Suprapubic skin (tissue), 4 donors: ENCODE measurements at regions not wholly inside any gene's neighbourhood (a gene's known extent, or its start where the extent isn't known, plus 50 kb on each side); places are given as distances from the start of the nearest gene placed in this dataset.

Experiments used
- POLR2A ChIP-seq, 2 donors: fragments of 450-650 bp; IDR thresholded peaks; one replicate each; pipeline ENCODE4 v1.6.1; 2017; ENCODE audit warnings: antibody characterized with exemption in 2 of 2, mild to moderate bottlenecking in 2 of 2, moderate library complexity in 2 of 2
- POLR2AphosphoS5 ChIP-seq, 3 donors: sonication (generic); formaldehyde crosslinking; IDR thresholded peaks; one replicate each; pipeline ENCODE4 v1.6.1; 2017; ENCODE audit warnings: antibody characterized with exemption in 3 of 3
- TF ChIP-seq, protein P1 (sequence below), 2 donors: fragments of 200-600 bp in 1 of 2; fragments of 450-650 bp in 1 of 2; sonication (generic) in 1 of 2; IDR thresholded peaks; one replicate each; pipeline ENCODE4 v1.5.1; 2016 to 2019; ENCODE audit warnings: antibody characterized with exemption in 2 of 2, mild to moderate bottlenecking in 1 of 2, moderate library complexity in 1 of 2

DNA sequence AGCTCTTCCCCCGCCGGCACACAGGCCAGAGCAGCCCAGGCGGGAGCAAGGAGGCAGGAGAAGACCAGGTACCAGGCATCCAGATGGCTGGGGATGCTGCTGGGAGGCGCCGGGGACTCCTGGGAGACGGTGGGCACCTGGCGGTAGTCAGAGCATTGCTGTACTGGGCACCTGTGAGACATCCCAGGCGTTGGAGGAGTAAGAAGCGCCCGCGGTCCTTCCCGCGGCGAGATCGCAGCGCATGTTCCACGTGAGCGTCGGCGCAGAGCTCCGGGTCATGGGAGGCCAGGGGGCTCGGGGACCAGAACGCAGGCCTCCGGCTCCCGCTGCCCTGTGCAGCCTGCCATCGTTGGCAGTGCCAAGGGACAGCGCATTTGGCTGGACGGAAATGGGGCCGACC lies 293.7 kb upstream of the CDYL start:
- TF ChIP-seq, protein P1, sequence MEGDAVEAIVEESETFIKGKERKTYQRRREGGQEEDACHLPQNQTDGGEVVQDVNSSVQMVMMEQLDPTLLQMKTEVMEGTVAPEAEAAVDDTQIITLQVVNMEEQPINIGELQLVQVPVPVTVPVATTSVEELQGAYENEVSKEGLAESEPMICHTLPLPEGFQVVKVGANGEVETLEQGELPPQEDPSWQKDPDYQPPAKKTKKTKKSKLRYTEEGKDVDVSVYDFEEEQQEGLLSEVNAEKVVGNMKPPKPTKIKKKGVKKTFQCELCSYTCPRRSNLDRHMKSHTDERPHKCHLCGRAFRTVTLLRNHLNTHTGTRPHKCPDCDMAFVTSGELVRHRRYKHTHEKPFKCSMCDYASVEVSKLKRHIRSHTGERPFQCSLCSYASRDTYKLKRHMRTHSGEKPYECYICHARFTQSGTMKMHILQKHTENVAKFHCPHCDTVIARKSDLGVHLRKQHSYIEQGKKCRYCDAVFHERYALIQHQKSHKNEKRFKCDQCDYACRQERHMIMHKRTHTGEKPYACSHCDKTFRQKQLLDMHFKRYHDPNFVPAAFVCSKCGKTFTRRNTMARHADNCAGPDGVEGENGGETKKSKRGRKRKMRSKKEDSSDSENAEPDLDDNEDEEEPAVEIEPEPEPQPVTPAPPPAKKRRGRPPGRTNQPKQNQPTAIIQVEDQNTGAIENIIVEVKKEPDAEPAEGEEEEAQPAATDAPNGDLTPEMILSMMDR (IDR thresholded peaks at IDR 0.05): no peak
- TF ChIP-seq POLR2A (IDR thresholded peaks at IDR 0.05): no peak
- TF ChIP-seq POLR2AphosphoS5 (IDR thresholded peaks at IDR 0.05): no peak
